H9 (cell line): ENCODE measurements at regions not wholly inside any gene's neighbourhood (a gene's known extent, or its start where the extent isn't known, plus 50 kb on each side); places are given as distances from the start of the nearest gene placed in this dataset.
"Not testable (repeated sequence)": the region's sequence is repeated elsewhere in the genome, so short reads cannot be mapped to it uniquely, and the experiment has no call there.

Experiments
- DNase-seq: peaks from one replicate; pipeline ENCODE4 v3.0.0-alpha.2; 2017
- H2AFZ ChIP-seq: one replicate; pipeline ENCODE4 v1.6.1; 2013; ENCODE audit warnings: mild to moderate bottlenecking, low read length, control low read depth, moderate library complexity
- H2AK5ac ChIP-seq: 2 replicates; pipeline ENCODE4 v1.6.1; 2013; ENCODE audit warnings: low read length, control low read depth, mixed read lengths; ENCODE audit not compliant: insufficient read length
- H2BK120ac ChIP-seq: one replicate; pipeline ENCODE4 v1.6.1; 2013; ENCODE audit warnings: low read depth, mild to moderate bottlenecking, low read length, control low read depth, inconsistent platforms; ENCODE audit not compliant: poor library complexity, severe bottlenecking
- H2BK12ac ChIP-seq: 2 replicates; pipeline ENCODE4 v1.6.1; 2013; ENCODE audit warnings: low read length, control low read depth, mixed read lengths, low read depth; ENCODE audit not compliant: insufficient read length
- H2BK15ac ChIP-seq: 2 replicates; pipeline ENCODE4 v1.6.1; 2013; ENCODE audit warnings: low read depth, low read length, control low read depth
- H2BK20ac ChIP-seq: one replicate; pipeline ENCODE4 v1.6.1; 2013; ENCODE audit warnings: low read depth, mild to moderate bottlenecking, low read length, control low read depth, inconsistent platforms; ENCODE audit not compliant: poor library complexity, severe bottlenecking
- H2BK5ac ChIP-seq: 2 replicates; pipeline ENCODE4 v1.6.1; 2013; ENCODE audit warnings: low read length, control low read depth, mixed read lengths; ENCODE audit not compliant: insufficient read length
- H3K14ac ChIP-seq: 2 replicates; pipeline ENCODE4 v1.6.1; 2013; ENCODE audit warnings: low read length, control low read depth; ENCODE audit not compliant: insufficient read depth
- H3K18ac ChIP-seq: 2 replicates; pipeline ENCODE4 v1.6.1; 2013; ENCODE audit warnings: low read depth, mild to moderate bottlenecking, mixed read lengths, low read length, control low read depth; ENCODE audit not compliant: insufficient read length
- H3K23ac ChIP-seq: 2 replicates; pipeline ENCODE4 v1.6.1; 2013; ENCODE audit warnings: low read length, control low read depth, mixed read lengths, low read depth; ENCODE audit not compliant: insufficient read length
- H3K23me2 ChIP-seq: 2 replicates; pipeline ENCODE4 v1.6.1; 2013; ENCODE audit warnings: low read depth, mild to moderate bottlenecking, mixed read lengths, low read length, control low read depth; ENCODE audit not compliant: insufficient read length, poor library complexity, severe bottlenecking
- H3K27ac ChIP-seq: 2 replicates; pipeline ENCODE4 v1.5.1; 2013; ENCODE audit warnings: low read length, control low read depth, mixed read lengths, low read depth; ENCODE audit not compliant: insufficient read length
- H3K27me3 ChIP-seq: 2 replicates; pipeline ENCODE4 v1.6.1; 2013; ENCODE audit warnings: low read length, control low read depth, inconsistent platforms; ENCODE audit not compliant: insufficient read depth
- H3K4ac ChIP-seq: 2 replicates; pipeline ENCODE4 v1.6.1; 2013; ENCODE audit warnings: low read depth, mild to moderate bottlenecking, control low read depth, inconsistent platforms, low read length, moderate library complexity
- H3K4me1 ChIP-seq: 2 replicates; pipeline ENCODE4 v1.6.1; 2013; ENCODE audit warnings: low read length, control low read depth, inconsistent platforms; ENCODE audit not compliant: insufficient read depth
- H3K4me2 ChIP-seq: 2 replicates; pipeline ENCODE4 v1.6.1; 2013; ENCODE audit warnings: low read length, control low read depth, mixed read lengths; ENCODE audit not compliant: insufficient read length, insufficient read depth
- H3K56ac ChIP-seq: 2 replicates; pipeline ENCODE4 v1.6.1; 2013; ENCODE audit warnings: low read depth, mild to moderate bottlenecking, mixed read lengths, low read length, control low read depth; ENCODE audit not compliant: insufficient read length
- H3K79me1 ChIP-seq: 2 replicates; pipeline ENCODE4 v1.6.1; 2013; ENCODE audit warnings: low read depth, mild to moderate bottlenecking, moderate library complexity, low read length, control low read depth, inconsistent platforms; ENCODE audit not compliant: insufficient read depth, poor library complexity, severe bottlenecking
- H3K79me2 ChIP-seq: 2 replicates; pipeline ENCODE4 v1.6.1; 2013; ENCODE audit warnings: low read length, control low read depth, inconsistent platforms; ENCODE audit not compliant: insufficient read depth
- H3K9ac ChIP-seq: 2 replicates; pipeline ENCODE4 v1.6.1; 2013; ENCODE audit warnings: low read length, control low read depth, mixed read lengths; ENCODE audit not compliant: insufficient read length; ENCODE audit errors: extremely low read depth
- H3K9me3 ChIP-seq: one replicate; pipeline ENCODE4 v1.6.1; 2013; ENCODE audit warnings: low read depth, low read length, inconsistent platforms; ENCODE audit not compliant: control insufficient read depth
- H3T11ph ChIP-seq: one replicate; pipeline ENCODE4 v1.6.1; 2013; ENCODE audit warnings: mild to moderate bottlenecking, low read length, control low read depth, inconsistent platforms
- H4K20me1 ChIP-seq: one replicate; pipeline ENCODE4 v1.6.1; 2013; ENCODE audit not compliant: control insufficient read depth, insufficient read length, insufficient read depth
- H4K5ac ChIP-seq: 2 replicates; pipeline ENCODE4 v1.6.1; 2013; ENCODE audit warnings: low read depth, mild to moderate bottlenecking, mixed read lengths, low read length, control low read depth; ENCODE audit not compliant: insufficient read length
- H4K8ac ChIP-seq: replicated peaks from 2 replicates; pipeline ENCODE4 v1.6.1; 2013; ENCODE audit warnings: low read length, control low read depth, mixed read lengths, low read depth; ENCODE audit not compliant: insufficient read length
- H4K91ac ChIP-seq: 2 replicates; pipeline ENCODE4 v1.6.1; 2013; ENCODE audit warnings: low read depth, mild to moderate bottlenecking, moderate library complexity, mixed read lengths, low read length, control low read depth; ENCODE audit not compliant: insufficient read length
- H3K27ac Mint-ChIP-seq, 3 experiments: 2 replicates in 2 of 3; 3 replicates in 1 of 3; pipeline ENCODE4 v1.8.0; 2020 to 2021; ENCODE audit warnings: mixed read lengths in 3 of 3, mild to moderate bottlenecking in 1 of 3, moderate library complexity in 1 of 3
- H3K27me3 Mint-ChIP-seq: 2 replicates; pipeline ENCODE4 v1.8.0; 2021; ENCODE audit warnings: low read depth, mild to moderate bottlenecking, moderate library complexity, mixed read lengths
- H3K36me3 Mint-ChIP-seq, 3 experiments: 2 replicates in 2 of 3; 3 replicates in 1 of 3; pipeline ENCODE4 v1.8.0; 2020 to 2021; ENCODE audit warnings: low read depth in 3 of 3, mixed read lengths in 3 of 3; ENCODE audit not compliant: insufficient read depth in 1 of 3
- H3K4me1 Mint-ChIP-seq, 2 experiments: 2 replicates each; pipeline ENCODE4 v1.8.0; 2020; ENCODE audit warnings: mixed read lengths in 2 of 2
- H3K4me3 Mint-ChIP-seq, 2 experiments: 2 replicates in 1 of 2; 3 replicates in 1 of 2; pipeline ENCODE4 v1.8.0; 2020 to 2021; ENCODE audit warnings: mild to moderate bottlenecking in 2 of 2, mixed read lengths in 2 of 2, moderate library complexity in 1 of 2
- H3K9me3 Mint-ChIP-seq, 2 experiments: 2 replicates in 1 of 2; 3 replicates in 1 of 2; pipeline ENCODE4 v1.8.0; 2020; ENCODE audit warnings: mild to moderate bottlenecking in 2 of 2, mixed read lengths in 2 of 2, moderate library complexity in 1 of 2
- WGBS: extraction: QIAGEN DNeasy Blood & Tissue Kit; methylation state at CpG from one replicate; pipeline ENCODE4 v1.1.7; 2013; ENCODE audit warnings: missing lambda C conversion rate, low lambda C conversion rate, mixed read lengths; ENCODE audit not compliant: insufficient read length; ENCODE audit errors: extremely low coverage; 5-methylcytosine and 5-hydroxymethylcytosine counted together
- TF ChIP-seq, protein P1 (sequence below): fragments of 200-600 bp; sonication (generic); conservative IDR thresholded peaks from 3 replicates; pipeline ENCODE4 v1.8.0; 2021; ENCODE audit warnings: antibody characterized with exemption, mild to moderate bottlenecking

GRCh38 chr1:87432685-87433084 is 104.0 kb downstream of the LMO4 start:
- H3K9me3 ChIP-seq, result no peaks in the 10 kb centered on the region

GRCh38 chr1:87433101-87433500 is 104.4 kb downstream of the LMO4 start:
- H2BK20ac ChIP-seq, H2BK120ac ChIP-seq, H2BK5ac ChIP-seq, H3K9ac ChIP-seq, H3K27ac Mint-ChIP-seq, H3K23ac ChIP-seq, H2AK5ac ChIP-seq, H2BK15ac ChIP-seq, H3K27me3 ChIP-seq, H3K27me3 Mint-ChIP-seq, H2AFZ ChIP-seq, H3K79me1 ChIP-seq, H2BK12ac ChIP-seq, H3K4me3 Mint-ChIP-seq, H3K56ac ChIP-seq, H3K4ac ChIP-seq, DNase-seq, H3K79me2 ChIP-seq, H4K5ac ChIP-seq, H4K91ac ChIP-seq, H4K8ac ChIP-seq, H3K23me2 ChIP-seq, H3K4me2 ChIP-seq, H3K18ac ChIP-seq, H3K14ac ChIP-seq, H3K4me1 ChIP-seq, H3K9me3 ChIP-seq, H4K20me1 ChIP-seq, H3K27ac ChIP-seq, H3T11ph ChIP-seq, H3K9me3 Mint-ChIP-seq: not testable (repeated sequence)
- no CpG with 5 or more reads among the region's 2 CpGs for WGBS
- peaks cover 39 to 43% of the 10 kb centered on the region in 2 experiments for H3K4me1 Mint-ChIP-seq
- H3K36me3 Mint-ChIP-seq, result peaks cover 4 to 11% (median 8%) of the 10 kb centered on the region in 3 experiments; a peak in 4 of 7 replicates

More at GRCh38 chr1:87432685-87433084, 104.0 kb downstream of the LMO4 start:
- peaks cover 4 to 11% (median 8%) of the 10 kb centered on the region in 3 experiments; a peak in 4 of 7 replicates for H3K36me3 Mint-ChIP-seq
- no peak overlapping the region for H4K91ac ChIP-seq
- no peak overlapping the region for H3K56ac ChIP-seq
- no peak overlapping the region for H2BK5ac ChIP-seq
- no peak overlapping the region for H3K4me3 Mint-ChIP-seq
- H3T11ph ChIP-seq, result no peak overlapping the region
- TF ChIP-seq, protein P1, sequence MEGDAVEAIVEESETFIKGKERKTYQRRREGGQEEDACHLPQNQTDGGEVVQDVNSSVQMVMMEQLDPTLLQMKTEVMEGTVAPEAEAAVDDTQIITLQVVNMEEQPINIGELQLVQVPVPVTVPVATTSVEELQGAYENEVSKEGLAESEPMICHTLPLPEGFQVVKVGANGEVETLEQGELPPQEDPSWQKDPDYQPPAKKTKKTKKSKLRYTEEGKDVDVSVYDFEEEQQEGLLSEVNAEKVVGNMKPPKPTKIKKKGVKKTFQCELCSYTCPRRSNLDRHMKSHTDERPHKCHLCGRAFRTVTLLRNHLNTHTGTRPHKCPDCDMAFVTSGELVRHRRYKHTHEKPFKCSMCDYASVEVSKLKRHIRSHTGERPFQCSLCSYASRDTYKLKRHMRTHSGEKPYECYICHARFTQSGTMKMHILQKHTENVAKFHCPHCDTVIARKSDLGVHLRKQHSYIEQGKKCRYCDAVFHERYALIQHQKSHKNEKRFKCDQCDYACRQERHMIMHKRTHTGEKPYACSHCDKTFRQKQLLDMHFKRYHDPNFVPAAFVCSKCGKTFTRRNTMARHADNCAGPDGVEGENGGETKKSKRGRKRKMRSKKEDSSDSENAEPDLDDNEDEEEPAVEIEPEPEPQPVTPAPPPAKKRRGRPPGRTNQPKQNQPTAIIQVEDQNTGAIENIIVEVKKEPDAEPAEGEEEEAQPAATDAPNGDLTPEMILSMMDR, result no peak
- H3K27ac Mint-ChIP-seq, result no peak overlapping the region
- H3K27me3 ChIP-seq, result no peaks in the 10 kb centered on the region
- peaks cover 39 to 43% of the 10 kb centered on the region in 2 experiments for H3K4me1 Mint-ChIP-seq
- no peak for DNase-seq
- H3K14ac ChIP-seq, result no peak overlapping the region
- peaks cover 3 to 6% of the 10 kb centered on the region in 2 experiments; a peak in 2 of 5 replicates for H3K9me3 Mint-ChIP-seq
- H3K27ac ChIP-seq, result no peak overlapping the region
- no peak overlapping the region for H2BK20ac ChIP-seq
- H2BK120ac ChIP-seq, result no peak overlapping the region
- no CpG with 5 or more reads among the region's 3 CpGs for WGBS
- no peak overlapping the region for H3K4me2 ChIP-seq
- no peak overlapping the region for H2BK15ac ChIP-seq
- no peaks in the 10 kb centered on the region for H3K79me2 ChIP-seq
- H2AK5ac ChIP-seq, result no peak overlapping the region
- H4K5ac ChIP-seq, result no peak overlapping the region
- no peak overlapping the region for H3K9ac ChIP-seq
- H4K8ac ChIP-seq, result no peak overlapping the region
- no peaks in the 10 kb centered on the region for H3K23me2 ChIP-seq
- H3K79me1 ChIP-seq, result no peaks in the 10 kb centered on the region
- no peak overlapping the region for H2AFZ ChIP-seq
- no peak overlapping the region for H2BK12ac ChIP-seq
- H3K4me1 ChIP-seq, result peaks cover 7% of the 10 kb centered on the region; the same call in 1 of the 2 replicates
- no peaks in the 10 kb centered on the region for H3K27me3 Mint-ChIP-seq
- H3K4ac ChIP-seq, result no peak overlapping the region
- no peak overlapping the region for H3K18ac ChIP-seq
- H4K20me1 ChIP-seq, result no peaks in the 10 kb centered on the region
- H3K23ac ChIP-seq, result no peak overlapping the region
